BLaER1 (cell line): ENCODE measurements at regions not wholly inside any gene's neighbourhood (a gene's known extent, or its start where the extent isn't known, plus 50 kb on each side); places are given as distances from the start of the nearest gene placed in this dataset.

Experiments
- H3K27ac ChIP-seq: shearing (Covaris generic); formaldehyde crosslinking; 2 replicates; pipeline ENCODE4 v1.8.1; 2022
- H3K27me3 ChIP-seq: shearing (Covaris generic); formaldehyde crosslinking; 2 replicates; pipeline ENCODE4 v1.8.1; 2022
- H3K36me3 ChIP-seq: shearing (Covaris generic); formaldehyde crosslinking; 2 replicates; pipeline ENCODE4 v1.8.1; 2022
- H3K4me1 ChIP-seq: shearing (Covaris generic); formaldehyde crosslinking; 2 replicates; pipeline ENCODE4 v1.8.1; 2022
- H3K4me2 ChIP-seq: shearing (Covaris generic); formaldehyde crosslinking; 2 replicates; pipeline ENCODE4 v1.8.1; 2022
- H3K4me3 ChIP-seq: shearing (Covaris generic); formaldehyde crosslinking; 2 replicates; pipeline ENCODE4 v1.8.1; 2022
- H3K9ac ChIP-seq: shearing (Covaris generic); formaldehyde crosslinking; 2 replicates; pipeline ENCODE4 v1.8.1; 2022
- H3K9me3 ChIP-seq: shearing (Covaris generic); formaldehyde crosslinking; 2 replicates; pipeline ENCODE4 v1.8.1; 2022
- H4K20me1 ChIP-seq: shearing (Covaris generic); formaldehyde crosslinking; 2 replicates; pipeline ENCODE4 v1.8.1; 2022
- Cebpa-rat ChIP-seq: shearing (Covaris generic); IDR thresholded peaks from 2 replicates; pipeline ENCODE4 v1.8.1; 2022

GRCh38 chr20:39103732-39104131 lies 141.6 kb downstream of the DHX35 start:
- no peaks in the 10 kb centered on the region for H3K9me3 ChIP-seq
- no peak overlapping the region for H3K4me3 ChIP-seq
- H3K4me1 ChIP-seq = no peaks in the 10 kb centered on the region
- H3K4me2 ChIP-seq = no peak overlapping the region
- H4K20me1 ChIP-seq = no peaks in the 10 kb centered on the region
- TF ChIP-seq Cebpa-rat = no peak
- H3K27me3 ChIP-seq = no peaks in the 10 kb centered on the region
- H3K27ac ChIP-seq = no peak overlapping the region
- H3K9ac ChIP-seq = no peak overlapping the region
- no peaks in the 10 kb centered on the region for H3K36me3 ChIP-seq

DNA sequence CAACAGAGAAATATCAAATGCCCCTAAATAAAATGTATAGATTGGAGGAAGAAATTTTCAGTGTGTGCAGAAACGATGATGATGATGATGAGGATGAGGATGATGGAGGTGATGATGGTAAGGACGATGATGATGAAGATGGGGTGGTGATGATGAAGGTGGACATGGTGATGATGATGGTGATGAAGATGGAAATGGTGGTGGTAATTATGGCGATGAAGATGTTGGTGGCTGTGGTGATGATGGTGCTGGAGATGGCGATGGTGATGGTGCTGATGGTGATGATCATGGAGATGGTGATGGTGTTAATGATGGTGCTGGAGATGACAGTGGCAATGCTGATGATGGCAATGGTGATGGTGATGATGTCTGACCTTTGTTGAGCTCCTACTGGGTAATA lies 141.2 kb downstream of the DHX35 start:
- Histone ChIP-seq H3K9ac (no peak overlapping the region), H3K4me1 (no peaks in the 10 kb centered on the region), H3K4me2 (no peak overlapping the region), H3K9me3 (no peaks in the 10 kb centered on the region), H3K36me3 (no peaks in the 10 kb centered on the region), H3K4me3 (no peak overlapping the region), H4K20me1 (no peaks in the 10 kb centered on the region), H3K27ac (no peak overlapping the region), H3K27me3 (no peaks in the 10 kb centered on the region)
- TF ChIP-seq Cebpa-rat = no peak

- no peaks in the 10 kb centered on the region for H3K9me3 ChIP-seq
- H3K4me2 ChIP-seq = no peak overlapping the region
- H3K27ac ChIP-seq = no peak overlapping the region
- no peak overlapping the region for H3K9ac ChIP-seq
- no peak for TF ChIP-seq Cebpa-rat
- no peaks in the 10 kb centered on the region for H4K20me1 ChIP-seq
- no peaks in the 10 kb centered on the region for H3K27me3 ChIP-seq
- H3K4me3 ChIP-seq = no peak overlapping the region
- H3K4me1 ChIP-seq = peaks cover 5% of the 10 kb centered on the region
- no peaks in the 10 kb centered on the region for H3K36me3 ChIP-seq
These were observed 139.8 kb downstream of the DHX35 start for GRCh38 chr20:39101895-39102294.

DNA sequence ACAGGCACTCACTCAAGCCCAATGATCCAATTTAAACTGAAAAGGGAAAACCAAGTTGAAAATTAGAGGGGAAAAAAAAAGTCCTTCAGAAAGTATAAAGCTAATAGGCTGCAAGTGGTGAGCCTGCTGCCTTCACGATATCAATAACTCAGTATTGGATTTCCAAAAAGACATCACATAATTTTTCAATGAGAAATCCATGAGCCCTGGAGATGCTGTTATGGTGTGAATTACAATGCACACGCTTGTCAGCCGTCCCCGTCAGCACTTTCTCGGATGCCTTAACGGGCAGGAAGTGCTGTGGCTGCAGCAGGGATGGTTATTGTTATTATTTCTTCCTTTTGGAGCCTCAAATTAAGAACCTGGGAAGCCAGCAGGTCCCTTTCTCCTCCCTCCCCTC lies 138.5 kb downstream of the DHX35 start:
- TF ChIP-seq Cebpa-rat = no peak
- Histone ChIP-seq H3K4me1 (peaks cover 5% of the 10 kb centered on the region), H3K36me3 (no peaks in the 10 kb centered on the region), H3K9ac (no peak overlapping the region), H3K4me2 (no peak overlapping the region), H3K27me3 (no peaks in the 10 kb centered on the region), H4K20me1 (no peaks in the 10 kb centered on the region), H3K27ac (no peak overlapping the region), H3K9me3 (no peaks in the 10 kb centered on the region), H3K4me3 (no peak overlapping the region)

DNA sequence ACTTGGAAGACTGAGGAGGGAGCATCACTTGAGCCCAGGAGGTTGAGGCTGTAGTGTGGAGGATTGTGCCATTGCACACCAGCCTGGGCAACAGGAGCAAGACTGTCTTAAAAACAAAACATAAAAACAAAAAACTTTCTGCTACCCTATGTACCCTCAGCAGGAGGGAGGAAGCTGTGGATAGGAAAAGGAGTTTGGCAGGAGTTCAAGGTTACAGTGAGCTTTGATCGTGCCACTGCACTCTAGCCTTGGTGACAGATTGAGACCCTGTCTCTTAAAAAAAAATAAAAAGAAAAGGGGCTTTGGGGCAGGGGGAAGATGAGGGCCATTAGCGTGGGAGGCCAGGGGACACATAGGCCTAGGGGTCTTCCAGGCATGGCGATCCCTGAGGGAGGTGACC lies 135.7 kb downstream of the DHX35 start:
- H3K27ac ChIP-seq = no peak overlapping the region
- H3K27me3 ChIP-seq = no peaks in the 10 kb centered on the region
- no peaks in the 10 kb centered on the region for H4K20me1 ChIP-seq
- H3K4me1 ChIP-seq = peaks cover 5% of the 10 kb centered on the region
- H3K9me3 ChIP-seq = no peaks in the 10 kb centered on the region
- H3K9ac ChIP-seq = no peak overlapping the region
- H3K4me3 ChIP-seq = no peak overlapping the region
- no peaks in the 10 kb centered on the region for H3K36me3 ChIP-seq
- H3K4me2 ChIP-seq = peak overlapping the region; percentile 19
- TF ChIP-seq Cebpa-rat = no peak

DNA sequence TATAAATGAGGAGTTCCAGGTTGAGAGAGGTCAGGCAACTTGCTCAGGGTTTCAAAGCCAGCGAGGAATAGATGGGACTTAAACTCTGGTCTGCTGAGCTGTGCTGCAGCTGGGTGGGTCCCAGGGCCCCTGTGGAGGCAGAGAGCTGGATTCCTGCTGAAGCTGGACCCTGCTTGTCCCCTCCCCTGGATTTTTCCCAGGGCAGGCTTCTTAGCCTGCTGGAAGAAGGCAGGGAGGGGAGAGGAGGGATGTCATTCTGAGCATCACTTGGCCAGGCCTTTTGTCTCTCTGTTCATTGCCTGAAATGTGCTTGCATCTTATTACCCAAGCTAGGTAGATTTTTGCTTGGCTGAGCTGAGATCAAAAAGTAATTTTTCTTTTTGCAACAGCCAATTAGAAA lies 133.7 kb downstream of the DHX35 start:
- Histone ChIP-seq H3K36me3 (no peaks in the 10 kb centered on the region), H4K20me1 (no peaks in the 10 kb centered on the region), H3K9ac (no peak overlapping the region), H3K4me1 (peaks cover 5% of the 10 kb centered on the region), H3K4me2 (no peak overlapping the region), H3K27ac (no peak overlapping the region), H3K9me3 (no peaks in the 10 kb centered on the region), H3K4me3 (no peak overlapping the region), H3K27me3 (no peaks in the 10 kb centered on the region)
- no peak for TF ChIP-seq Cebpa-rat

DNA sequence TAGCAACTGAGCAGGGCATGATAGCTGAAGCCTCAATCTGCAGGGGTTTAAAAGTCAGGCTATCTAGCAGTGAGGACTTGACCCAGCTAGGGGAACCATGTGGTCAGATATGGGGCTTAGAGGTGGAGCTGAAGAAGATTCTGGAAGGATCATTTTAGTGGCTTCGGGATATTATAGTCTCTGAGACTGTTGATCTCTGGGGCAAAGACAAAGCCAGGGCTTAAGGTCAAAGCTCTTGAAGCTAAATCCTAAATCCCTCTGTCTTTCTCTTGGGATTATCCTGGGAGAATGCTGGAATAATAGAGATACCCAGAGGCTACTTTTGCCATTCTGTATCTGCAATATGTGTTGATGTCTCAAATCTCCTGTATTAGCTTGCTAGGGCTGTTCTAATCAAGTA lies 132.2 kb downstream of the DHX35 start:
- H3K36me3 ChIP-seq = no peaks in the 10 kb centered on the region
- no peak overlapping the region for H3K27ac ChIP-seq
- H3K9ac ChIP-seq = no peak overlapping the region
- H3K4me2 ChIP-seq = no peak overlapping the region
- H3K27me3 ChIP-seq = no peaks in the 10 kb centered on the region
- TF ChIP-seq Cebpa-rat = no peak
- peaks cover 5% of the 10 kb centered on the region for H3K4me1 ChIP-seq
- no peak overlapping the region for H3K4me3 ChIP-seq
- no peaks in the 10 kb centered on the region for H3K9me3 ChIP-seq
- no peaks in the 10 kb centered on the region for H4K20me1 ChIP-seq

- H3K9ac ChIP-seq = no peak overlapping the region
- H3K4me3 ChIP-seq = no peak overlapping the region
- no peak overlapping the region for H3K4me2 ChIP-seq
- no peaks in the 10 kb centered on the region for H3K36me3 ChIP-seq
- no peaks in the 10 kb centered on the region for H4K20me1 ChIP-seq
- TF ChIP-seq Cebpa-rat = no peak
- H3K4me1 ChIP-seq = peaks cover 3% of the 10 kb centered on the region
- H3K27me3 ChIP-seq = no peaks in the 10 kb centered on the region
- H3K27ac ChIP-seq = no peak overlapping the region
- H3K9me3 ChIP-seq = no peaks in the 10 kb centered on the region
These were observed 130.7 kb downstream of the DHX35 start for GRCh38 chr20:39092733-39093410.

DNA sequence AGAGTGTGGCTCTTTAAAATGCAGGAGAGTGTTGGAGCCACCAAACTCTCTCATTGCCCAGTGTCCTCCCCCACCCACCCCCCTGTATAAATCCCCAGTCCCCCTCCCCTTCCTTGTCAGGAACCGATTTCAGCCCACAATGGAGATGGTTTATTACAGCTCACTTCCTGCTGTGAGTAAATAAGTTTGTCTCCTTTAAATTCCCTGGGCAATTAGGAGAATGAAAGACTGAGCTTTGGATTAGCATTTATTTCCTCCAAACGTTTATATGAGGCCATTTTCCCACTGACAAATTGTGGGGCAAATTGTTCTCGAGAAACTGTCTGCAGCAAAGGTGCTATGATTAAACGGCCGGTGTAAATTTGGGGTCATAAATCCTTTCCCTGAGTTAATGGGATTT lies 128.8 kb downstream of the DHX35 start:
- no peaks in the 10 kb centered on the region for H3K27me3 ChIP-seq
- peaks cover 6% of the 10 kb centered on the region; the same call in 1 of the 2 replicates for H3K9me3 ChIP-seq
- H3K27ac ChIP-seq = no peak overlapping the region
- H3K4me3 ChIP-seq = no peak overlapping the region
- no peaks in the 10 kb centered on the region for H3K36me3 ChIP-seq
- H4K20me1 ChIP-seq = no peaks in the 10 kb centered on the region
- no peaks in the 10 kb centered on the region for H3K4me1 ChIP-seq
- TF ChIP-seq Cebpa-rat = no peak
- H3K4me2 ChIP-seq = no peak overlapping the region
- no peak overlapping the region for H3K9ac ChIP-seq

- TF ChIP-seq Cebpa-rat = no peak
These were observed 127.7 kb downstream of the DHX35 start for GRCh38 chr20:39089797-39090196.

More at GRCh38 chr20:39089797-39090196, 127.7 kb downstream of the DHX35 start:
- no peak overlapping the region for H3K9ac ChIP-seq
- peaks cover 15% of the 10 kb centered on the region; the same call in 1 of the 2 replicates for H3K9me3 ChIP-seq
- H3K4me3 ChIP-seq = no peak overlapping the region
- H4K20me1 ChIP-seq = no peaks in the 10 kb centered on the region
- H3K4me2 ChIP-seq = no peak overlapping the region
- no peak overlapping the region for H3K27ac ChIP-seq
- H3K27me3 ChIP-seq = no peaks in the 10 kb centered on the region
- H3K36me3 ChIP-seq = no peaks in the 10 kb centered on the region
- no peaks in the 10 kb centered on the region for H3K4me1 ChIP-seq
